DMS153 (cell line): ENCODE measurements at regions not wholly inside any gene's neighbourhood (a gene's known extent, or its start where the extent isn't known, plus 50 kb on each side); places are given as distances from the start of the nearest gene placed in this dataset.

Experiments
- DNase-seq: peaks from one replicate; lab custom pipeline; 2025; lab: John Stamatoyannopoulos, UW

- no peak for DNase-seq
Observed at GRCh38 chr2:236691799-236692167, 122.2 kb downstream of the ACKR3 start.

- DNase-seq: no peak
Observed at GRCh38 chr2:236692937-236693336, 123.3 kb downstream of the ACKR3 start.

- DNase-seq: no peak
Observed at GRCh38 chr2:236693531-236693930, 123.9 kb downstream of the ACKR3 start.

GRCh38 chr2:236694146-236694888 lies 124.7 kb downstream of the ACKR3 start:
- DNase-seq: no peak

- no peak for DNase-seq
Observed at GRCh38 chr2:236696834-236697233, 127.2 kb downstream of the ACKR3 start.

GRCh38 chr2:236698016-236698627 lies 128.5 kb downstream of the ACKR3 start:
- no peak for DNase-seq

- DNase-seq: no peak
Observed at GRCh38 chr2:236700703-236701102, 131.1 kb downstream of the ACKR3 start.

- no peak for DNase-seq
Observed at GRCh38 chr2:236702657-236703372, 133.2 kb downstream of the ACKR3 start.

- DNase-seq: no peak
Observed at GRCh38 chr2:236703373-236703709, 133.7 kb downstream of the ACKR3 start.

GRCh38 chr2:236703906-236704305 lies 134.3 kb downstream of the ACKR3 start:
- no peak for DNase-seq

- no peak for DNase-seq
Observed at GRCh38 chr2:236704887-236705286, 135.3 kb downstream of the ACKR3 start.

- DNase-seq: no peak
Observed at GRCh38 chr2:236705295-236706105, 135.9 kb downstream of the ACKR3 start.

- DNase-seq: peak; percentile 48
Observed at GRCh38 chr2:236706288-236706687, 136.7 kb downstream of the ACKR3 start.

- DNase-seq: no peak
Observed at GRCh38 chr2:236706803-236707202, 137.2 kb downstream of the ACKR3 start.

- DNase-seq: no peak
Observed at GRCh38 chr2:236711440-236711839, 141.8 kb downstream of the ACKR3 start.

- DNase-seq: no peak
Observed at GRCh38 chr2:236712304-236712703, 142.7 kb downstream of the ACKR3 start.

GRCh38 chr2:236712961-236713673 lies 143.5 kb downstream of the ACKR3 start:
- DNase-seq: no peak

GRCh38 chr2:236714080-236714479 lies 144.5 kb downstream of the ACKR3 start:
- DNase-seq: no peak

- no peak for DNase-seq
Observed at GRCh38 chr2:236715077-236715476, 145.5 kb downstream of the ACKR3 start.

- DNase-seq: no peak
Observed at GRCh38 chr2:236715491-236715961, 145.9 kb downstream of the ACKR3 start.

GRCh38 chr2:236717120-236717519 lies 147.5 kb downstream of the ACKR3 start:
- DNase-seq: no peak

- no peak for DNase-seq
Observed at GRCh38 chr2:236717729-236718128, 148.1 kb downstream of the ACKR3 start.
